CD8-positive, alpha-beta memory T cell (primary cell): ENCODE measurements at regions not wholly inside any gene's neighbourhood (a gene's known extent, or its start where the extent isn't known, plus 50 kb on each side); places are given as distances from the start of the nearest gene placed in this dataset.

Experiments
- CTCF ChIA-PET: fragments of 350-600 bp; sonication (Branson Sonifier 250); formaldehyde crosslinking; loops from one replicate; lab custom pipeline; 2021; ENCODE audit warnings: antibody characterized with exemption; lab: Charles Lee
- POLR2A ChIA-PET: fragments of 350-600 bp; sonication (Branson Sonifier 250); formaldehyde crosslinking; loops from one replicate; lab custom pipeline; 2021; ENCODE audit warnings: antibody characterized with exemption; lab: Charles Lee
- DNase-seq, 5 donors: peaks; one replicate each; pipeline versions ENCODE4 v3.0.0 to v3.0.0-alpha.2; 2020 to 2022; ENCODE audit warnings: mixed read lengths in 1 of 5
- H3K27ac ChIP-seq: one replicate; pipeline ENCODE4 v1.7.0; 2013; ENCODE audit warnings: low read depth, mild to moderate bottlenecking, low read length, moderate library complexity
- H3K27me3 ChIP-seq: 2 replicates; pipeline ENCODE4 v1.7.0; 2013; ENCODE audit warnings: low read length, mild to moderate bottlenecking; ENCODE audit not compliant: insufficient read depth, poor library complexity, severe bottlenecking
- H3K36me3 ChIP-seq: 2 replicates; pipeline ENCODE4 v1.7.0; 2013; ENCODE audit warnings: mild to moderate bottlenecking, low read length, moderate library complexity; ENCODE audit not compliant: insufficient read depth
- H3K4me1 ChIP-seq: 2 replicates; pipeline ENCODE4 v1.7.0; 2013; ENCODE audit warnings: mild to moderate bottlenecking, low read length, moderate library complexity; ENCODE audit not compliant: insufficient read depth
- H3K4me3 ChIP-seq: 2 replicates; pipeline ENCODE4 v1.7.0; 2013; ENCODE audit warnings: mild to moderate bottlenecking, low read length
- H3K9me3 ChIP-seq: 2 replicates; pipeline ENCODE4 v1.7.0; 2013; ENCODE audit warnings: mild to moderate bottlenecking, low read length
- H3K27ac Mint-ChIP-seq, 8 donors: one replicate each; pipeline ENCODE4 v1.8.0; 2020 to 2021; ENCODE audit warnings: mixed read lengths in 8 of 8, mild to moderate bottlenecking in 6 of 8, inconsistent platforms in 3 of 8, moderate library complexity in 3 of 8
- H3K27me3 Mint-ChIP-seq, 2 donors: one replicate each; pipeline ENCODE4 v1.8.0; 2020 to 2021; ENCODE audit warnings: mixed read lengths in 2 of 2, mild to moderate bottlenecking in 1 of 2, moderate library complexity in 1 of 2
- H3K36me3 Mint-ChIP-seq, 3 donors: one replicate each; pipeline ENCODE4 v1.8.0; 2020 to 2021; ENCODE audit warnings: mixed read lengths in 3 of 3, inconsistent platforms in 1 of 3, mild to moderate bottlenecking in 1 of 3
- H3K4me1 Mint-ChIP-seq, 3 donors: one replicate each; pipeline ENCODE4 v1.8.0; 2020 to 2021; ENCODE audit warnings: mixed read lengths in 3 of 3, inconsistent platforms in 1 of 3, mild to moderate bottlenecking in 1 of 3
- H3K4me3 Mint-ChIP-seq, 7 donors: one replicate each; pipeline ENCODE4 v1.8.0; 2020 to 2021; ENCODE audit warnings: mixed read lengths in 7 of 7, mild to moderate bottlenecking in 6 of 7, moderate library complexity in 4 of 7, inconsistent platforms in 2 of 7
- H3K9me3 Mint-ChIP-seq, 5 donors: one replicate each; pipeline ENCODE4 v1.8.0; 2020 to 2022; ENCODE audit warnings: mixed read lengths in 5 of 5, mild to moderate bottlenecking in 3 of 5, moderate library complexity in 2 of 5, inconsistent platforms in 1 of 5

GRCh38 chr19:30167206-30167868 lies 204.8 kb upstream of the ZNF536 start:
- Histone ChIP-seq H3K9me3 (no peaks in the 10 kb centered on the region), H3K27ac (no peak overlapping the region), H3K4me1 (no peaks in the 10 kb centered on the region), H3K27me3 (no peaks in the 10 kb centered on the region), H3K4me3 (no peak overlapping the region), H3K36me3 (no peaks in the 10 kb centered on the region)
- CTCF ChIA-PET = no interaction called here
- POLR2A ChIA-PET = no interaction called here
- H3K36me3 Mint-ChIP-seq = no peaks in the 10 kb centered on the region
- peaks cover 3 to 5% of the 10 kb centered on the region in 2 donors for H3K27me3 Mint-ChIP-seq
- peaks cover 0 to 2% (median 0%) of the 10 kb centered on the region in 5 donors for H3K9me3 Mint-ChIP-seq
- H3K4me1 Mint-ChIP-seq = no peaks in the 10 kb centered on the region
- DNase-seq = no peak
- H3K4me3 Mint-ChIP-seq = no peak overlapping the region
- H3K27ac Mint-ChIP-seq = no peak overlapping the region

- H3K27me3 Mint-ChIP-seq = peaks cover 0 to 7% of the 10 kb centered on the region in 2 donors
- no peaks in the 10 kb centered on the region for H3K4me1 ChIP-seq
- ChIA-PET CTCF (no interaction called here), POLR2A (no interaction called here)
- H3K4me3 Mint-ChIP-seq = no peak overlapping the region
- no peak overlapping the region for H3K4me3 ChIP-seq
- no peaks in the 10 kb centered on the region for H3K27me3 ChIP-seq
- H3K36me3 ChIP-seq = no peaks in the 10 kb centered on the region
- H3K36me3 Mint-ChIP-seq = no peaks in the 10 kb centered on the region
- no peaks in the 10 kb centered on the region for H3K4me1 Mint-ChIP-seq
- DNase-seq = no peak
- no peak overlapping the region for H3K27ac ChIP-seq
- no peaks in the 10 kb centered on the region for H3K9me3 ChIP-seq
- peak overlapping the region in 1 of 8 donors; percentile 53 for H3K27ac Mint-ChIP-seq
- peaks cover 0 to 1% (median 0%) of the 10 kb centered on the region in 5 donors for H3K9me3 Mint-ChIP-seq
Measured at GRCh38 chr19:30167976-30168635, 204.1 kb upstream of the ZNF536 start.

GRCh38 chr19:30168760-30169159 lies 203.4 kb upstream of the ZNF536 start:
- no peak overlapping the region for H3K4me3 Mint-ChIP-seq
- H3K9me3 ChIP-seq = no peaks in the 10 kb centered on the region
- no peaks in the 10 kb centered on the region for H3K4me1 Mint-ChIP-seq
- H3K9me3 Mint-ChIP-seq = peaks cover 0 to 1% (median 0%) of the 10 kb centered on the region in 5 donors
- no peaks in the 10 kb centered on the region for H3K4me1 ChIP-seq
- H3K27ac ChIP-seq = no peak overlapping the region
- H3K27ac Mint-ChIP-seq = no peak overlapping the region
- no peak for DNase-seq
- ChIA-PET CTCF (no interaction called here), POLR2A (no interaction called here)
- no peaks in the 10 kb centered on the region for H3K36me3 Mint-ChIP-seq
- H3K36me3 ChIP-seq = no peaks in the 10 kb centered on the region
- no peaks in the 10 kb centered on the region for H3K27me3 ChIP-seq
- no peak overlapping the region for H3K4me3 ChIP-seq
- H3K27me3 Mint-ChIP-seq = peaks cover 0 to 5% of the 10 kb centered on the region in 2 donors

GRCh38 chr19:30169196-30169900 lies 202.8 kb upstream of the ZNF536 start:
- ChIA-PET CTCF (no interaction called here), POLR2A (no interaction called here)
- Histone ChIP-seq H3K4me1 (no peaks in the 10 kb centered on the region), H3K9me3 (no peaks in the 10 kb centered on the region), H3K36me3 (no peaks in the 10 kb centered on the region), H3K27ac (no peak overlapping the region), H3K27me3 (no peaks in the 10 kb centered on the region), H3K4me3 (no peak overlapping the region)
- Mint-ChIP-seq H3K4me3 (no peak overlapping the region), H3K27me3 (peaks cover 0 to 5% of the 10 kb centered on the region in 2 donors), H3K27ac (no peak overlapping the region), H3K9me3 (no peaks in the 10 kb centered on the region), H3K36me3 (no peaks in the 10 kb centered on the region), H3K4me1 (no peaks in the 10 kb centered on the region)
- no peak for DNase-seq

GRCh38 chr19:30170081-30170480 lies 202.1 kb upstream of the ZNF536 start:
- DNase-seq = no peak
- H3K4me3 ChIP-seq = no peak overlapping the region
- H3K9me3 ChIP-seq = no peaks in the 10 kb centered on the region
- CTCF ChIA-PET = no interaction called here
- POLR2A ChIA-PET = no interaction called here
- Mint-ChIP-seq H3K9me3 (no peaks in the 10 kb centered on the region), H3K36me3 (no peaks in the 10 kb centered on the region), H3K4me3 (no peak overlapping the region), H3K27me3 (peaks cover 0 to 5% of the 10 kb centered on the region in 2 donors), H3K27ac (no peak overlapping the region), H3K4me1 (no peaks in the 10 kb centered on the region)
- H3K36me3 ChIP-seq = no peaks in the 10 kb centered on the region
- no peaks in the 10 kb centered on the region for H3K4me1 ChIP-seq
- H3K27ac ChIP-seq = no peak overlapping the region
- H3K27me3 ChIP-seq = no peaks in the 10 kb centered on the region

GRCh38 chr19:30170495-30171137 lies 201.6 kb upstream of the ZNF536 start:
- H3K4me1 ChIP-seq = no peaks in the 10 kb centered on the region

GRCh38 chr19:30171138-30171635 lies 201.0 kb upstream of the ZNF536 start:
- no peak overlapping the region for H3K27ac ChIP-seq
- H3K9me3 ChIP-seq = no peaks in the 10 kb centered on the region
- H3K36me3 ChIP-seq = no peaks in the 10 kb centered on the region
- no peaks in the 10 kb centered on the region for H3K9me3 Mint-ChIP-seq
- no peak for DNase-seq
- ChIA-PET CTCF (no interaction called here), POLR2A (no interaction called here)
- no peaks in the 10 kb centered on the region for H3K4me1 ChIP-seq
- H3K27me3 ChIP-seq = no peaks in the 10 kb centered on the region
- H3K36me3 Mint-ChIP-seq = no peaks in the 10 kb centered on the region
- H3K4me3 ChIP-seq = no peak overlapping the region
- no peaks in the 10 kb centered on the region for H3K4me1 Mint-ChIP-seq
- H3K27me3 Mint-ChIP-seq = peaks cover 3% of the 10 kb centered on the region in 2 donors
- no peak overlapping the region for H3K27ac Mint-ChIP-seq
- H3K4me3 Mint-ChIP-seq = no peak overlapping the region

More at GRCh38 chr19:30170495-30171137, 201.6 kb upstream of the ZNF536 start:
- Mint-ChIP-seq H3K36me3 (no peaks in the 10 kb centered on the region), H3K4me1 (no peaks in the 10 kb centered on the region), H3K4me3 (no peak overlapping the region), H3K9me3 (no peaks in the 10 kb centered on the region), H3K27me3 (peaks cover 0 to 2% of the 10 kb centered on the region in 2 donors), H3K27ac (no peak overlapping the region)
- ChIA-PET CTCF (no interaction called here), POLR2A (no interaction called here)
- Histone ChIP-seq H3K4me3 (no peak overlapping the region), H3K27ac (no peak overlapping the region), H3K9me3 (no peaks in the 10 kb centered on the region), H3K36me3 (no peaks in the 10 kb centered on the region), H3K27me3 (no peaks in the 10 kb centered on the region)
- no peak for DNase-seq
